ENCODE measurements at regions not wholly inside any gene's neighbourhood (a gene's known extent, or its start where the extent isn't known, plus 50 kb on each side); places are given as distances from the start of the nearest gene placed in this dataset.

DNA sequence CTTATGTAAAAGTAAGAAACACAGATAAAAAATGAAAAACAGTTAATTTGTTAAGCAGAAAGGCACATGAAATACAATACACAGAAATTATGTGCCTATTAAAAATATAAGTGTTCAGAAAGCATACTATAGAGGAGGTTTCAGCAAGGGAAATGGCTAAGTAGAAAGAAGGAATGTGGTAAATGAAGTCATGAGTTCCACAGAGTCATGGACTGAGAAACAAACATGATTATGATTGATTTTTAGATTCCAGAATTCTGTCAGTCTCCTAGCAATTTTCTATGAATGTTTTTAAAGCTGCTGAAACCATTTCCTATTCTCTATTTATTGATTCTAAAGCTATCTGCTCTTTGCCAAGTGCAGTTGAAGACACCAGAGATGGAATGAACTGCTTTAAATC lies 1398.4 kb downstream of the ARAP2 start:
- TF ChIP-seq POLR2A (IDR thresholded peaks at IDR 0.05; ENCODE audit: low read length) = no peak
- no peak for TF ChIP-seq GATA1 (IDR thresholded peaks at IDR 0.05; ENCODE audit: low read depth, low read length)
